Kidney epithelial cell (primary cell): ENCODE measurements at regions not wholly inside any gene's neighbourhood (a gene's known extent, or its start where the extent isn't known, plus 50 kb on each side); places are given as distances from the start of the nearest gene placed in this dataset.

ENCODE experiments used
- DNase-seq: peaks from one replicate; pipeline ENCODE4 v3.0.0-alpha.2; 2010; ENCODE audit warnings: low read depth
- H3K27me3 ChIP-seq: 2 replicates; pipeline ENCODE4 v1.6.0; 2011; ENCODE audit warnings: low read length; ENCODE audit not compliant: control insufficient read depth, insufficient read depth
- H3K36me3 ChIP-seq: 2 replicates; pipeline ENCODE4 v1.5.1; 2011; ENCODE audit warnings: low read length; ENCODE audit not compliant: control insufficient read depth, insufficient read depth
- H3K4me3 ChIP-seq: 2 replicates; pipeline ENCODE4 v1.5.1; 2011; ENCODE audit warnings: low read depth, mild to moderate bottlenecking, control low read depth, low read length
- TF ChIP-seq, protein P1 (sequence below): IDR thresholded peaks from 2 replicates; pipeline ENCODE4 v1.5.1; 2011; ENCODE audit warnings: mild to moderate bottlenecking, moderate library complexity, low read length, control low read depth, inconsistent platforms; ENCODE audit not compliant: insufficient read depth, poor library complexity, severe bottlenecking

DNA sequence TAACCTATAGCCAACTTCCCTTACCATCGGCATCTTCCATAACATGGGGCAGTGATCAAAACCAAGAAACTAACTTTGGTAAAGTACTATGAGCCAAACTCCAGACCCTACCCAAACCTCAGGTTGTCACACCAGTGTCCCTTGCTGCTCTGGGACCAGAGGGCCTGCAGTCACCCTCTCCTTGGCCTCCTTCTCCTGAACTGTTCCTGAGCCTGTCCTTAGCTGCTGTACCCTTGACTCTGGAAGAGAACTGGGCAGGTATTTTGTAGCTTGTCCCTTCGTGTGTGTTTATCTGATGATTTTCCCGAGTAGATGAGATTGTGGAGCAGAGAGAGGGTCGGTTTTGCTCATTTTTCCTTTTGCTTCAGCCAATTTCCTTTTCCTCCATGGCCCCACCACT is 240.4 kb downstream of the SYK start:
- Histone ChIP-seq H3K36me3 (no peaks in the 10 kb centered on the region), H3K4me3 (no peak overlapping the region), H3K27me3 (no peaks in the 10 kb centered on the region)
- TF ChIP-seq, protein P1, sequence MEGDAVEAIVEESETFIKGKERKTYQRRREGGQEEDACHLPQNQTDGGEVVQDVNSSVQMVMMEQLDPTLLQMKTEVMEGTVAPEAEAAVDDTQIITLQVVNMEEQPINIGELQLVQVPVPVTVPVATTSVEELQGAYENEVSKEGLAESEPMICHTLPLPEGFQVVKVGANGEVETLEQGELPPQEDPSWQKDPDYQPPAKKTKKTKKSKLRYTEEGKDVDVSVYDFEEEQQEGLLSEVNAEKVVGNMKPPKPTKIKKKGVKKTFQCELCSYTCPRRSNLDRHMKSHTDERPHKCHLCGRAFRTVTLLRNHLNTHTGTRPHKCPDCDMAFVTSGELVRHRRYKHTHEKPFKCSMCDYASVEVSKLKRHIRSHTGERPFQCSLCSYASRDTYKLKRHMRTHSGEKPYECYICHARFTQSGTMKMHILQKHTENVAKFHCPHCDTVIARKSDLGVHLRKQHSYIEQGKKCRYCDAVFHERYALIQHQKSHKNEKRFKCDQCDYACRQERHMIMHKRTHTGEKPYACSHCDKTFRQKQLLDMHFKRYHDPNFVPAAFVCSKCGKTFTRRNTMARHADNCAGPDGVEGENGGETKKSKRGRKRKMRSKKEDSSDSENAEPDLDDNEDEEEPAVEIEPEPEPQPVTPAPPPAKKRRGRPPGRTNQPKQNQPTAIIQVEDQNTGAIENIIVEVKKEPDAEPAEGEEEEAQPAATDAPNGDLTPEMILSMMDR, result no peak
- DNase-seq, result no peak

DNA sequence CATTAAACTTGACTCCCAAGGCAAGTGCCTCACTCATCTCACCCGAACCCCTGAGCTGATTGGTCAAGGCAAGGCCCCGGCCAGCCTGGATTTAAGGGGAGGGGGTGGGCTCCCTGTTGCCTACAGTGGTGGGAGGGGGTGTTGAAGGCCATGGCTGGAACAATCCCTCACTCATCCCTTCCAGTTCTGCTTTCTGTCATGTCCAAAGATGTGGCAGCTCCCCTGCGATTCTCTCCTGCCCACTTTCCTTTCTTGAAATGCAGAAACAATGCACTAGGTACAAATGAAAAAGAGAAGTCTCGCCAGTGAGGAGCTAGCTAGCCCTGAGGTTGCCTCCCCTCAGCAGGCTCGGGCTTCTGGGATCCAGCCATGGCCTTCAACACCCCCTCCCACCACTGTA is 240.9 kb downstream of the SYK start:
- no peaks in the 10 kb centered on the region for H3K36me3 ChIP-seq
- no peak for DNase-seq
- TF ChIP-seq, protein P1, result no peak
- no peaks in the 10 kb centered on the region for H3K27me3 ChIP-seq
- H3K4me3 ChIP-seq, result no peak overlapping the region

DNA sequence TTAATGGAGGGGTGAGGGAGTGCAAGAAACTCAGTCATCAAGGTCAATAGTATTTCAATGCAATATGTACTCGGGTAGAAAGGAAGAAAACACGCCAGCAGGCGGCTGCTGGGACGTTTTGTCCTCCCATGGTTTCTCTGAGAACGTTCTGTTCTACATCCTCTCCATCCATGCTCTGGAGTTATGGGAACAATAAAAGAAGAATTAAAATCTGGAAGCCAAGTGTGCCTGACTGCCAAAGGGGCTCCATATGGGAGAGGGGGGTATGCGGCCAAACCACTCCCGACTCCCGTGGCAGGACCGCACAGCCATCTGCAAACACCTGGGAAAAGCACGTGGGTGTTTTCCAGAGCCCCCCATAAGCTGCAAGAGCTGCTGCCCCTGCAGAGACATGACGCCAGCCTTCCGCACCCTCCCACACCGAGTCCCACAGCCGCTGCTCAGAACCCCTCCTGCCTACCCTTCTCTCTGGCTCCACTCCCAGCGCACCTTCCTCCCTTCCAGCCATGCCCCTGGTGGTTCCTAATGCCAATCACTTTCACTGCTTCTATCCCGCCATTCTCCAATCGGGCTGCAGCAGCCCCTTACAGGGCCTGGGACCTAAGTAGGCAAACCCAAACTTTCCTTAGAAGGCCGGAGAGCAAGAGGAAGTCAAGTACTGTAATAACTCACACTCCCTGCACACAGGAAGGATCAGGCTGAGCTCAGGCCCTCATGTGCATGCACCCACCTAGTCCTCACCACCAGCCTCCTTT is 241.6 kb downstream of the SYK start:
- no peak overlapping the region for H3K4me3 ChIP-seq
- H3K27me3 ChIP-seq, result no peaks in the 10 kb centered on the region
- no peak for DNase-seq
- no peaks in the 10 kb centered on the region for H3K36me3 ChIP-seq
- TF ChIP-seq, protein P1, result no peak

DNA sequence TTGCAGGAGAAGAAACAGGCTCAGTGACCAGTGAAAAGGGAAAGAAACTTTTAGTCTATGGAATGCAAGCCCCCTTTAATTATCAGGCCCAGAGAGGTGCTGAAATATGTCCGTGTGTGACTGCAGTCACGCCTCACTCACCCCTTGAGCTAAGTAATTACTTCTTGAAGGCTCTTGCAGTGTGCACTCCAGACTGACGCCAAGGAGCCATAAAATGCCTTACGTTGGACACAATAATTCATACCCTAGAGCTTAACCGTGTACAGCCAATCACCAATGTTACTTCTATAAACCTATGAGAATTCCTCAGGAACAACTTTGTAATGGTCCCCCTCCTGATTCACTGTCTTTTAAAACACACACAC is 242.2 kb downstream of the SYK start:
- Histone ChIP-seq H3K27me3 (no peaks in the 10 kb centered on the region), H3K4me3 (no peak overlapping the region), H3K36me3 (no peaks in the 10 kb centered on the region)
- TF ChIP-seq, protein P1, result no peak
- no peak for DNase-seq

DNA sequence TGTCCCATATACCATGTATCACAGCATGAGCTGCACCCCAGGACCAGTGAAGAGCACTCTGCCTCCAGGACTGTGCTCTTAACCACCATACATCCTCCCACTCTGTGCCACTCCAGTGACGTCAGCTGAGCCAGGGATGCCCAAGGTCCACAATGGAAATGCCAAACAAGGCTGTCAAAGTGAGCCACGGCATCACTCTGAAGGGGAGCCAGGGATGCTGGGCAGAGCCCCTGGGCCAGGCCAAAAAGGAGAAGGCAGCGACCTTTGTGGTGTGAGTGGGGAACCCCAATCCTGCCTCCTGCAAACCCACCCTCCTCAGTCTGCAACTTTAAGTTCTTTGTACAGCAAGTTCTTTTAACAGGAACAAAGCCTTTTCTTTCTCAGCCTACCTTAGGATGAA is 242.7 kb downstream of the SYK start:
- TF ChIP-seq, protein P1, result no peak
- Histone ChIP-seq H3K27me3 (no peaks in the 10 kb centered on the region), H3K36me3 (no peaks in the 10 kb centered on the region), H3K4me3 (no peak overlapping the region)
- no peak for DNase-seq

DNA sequence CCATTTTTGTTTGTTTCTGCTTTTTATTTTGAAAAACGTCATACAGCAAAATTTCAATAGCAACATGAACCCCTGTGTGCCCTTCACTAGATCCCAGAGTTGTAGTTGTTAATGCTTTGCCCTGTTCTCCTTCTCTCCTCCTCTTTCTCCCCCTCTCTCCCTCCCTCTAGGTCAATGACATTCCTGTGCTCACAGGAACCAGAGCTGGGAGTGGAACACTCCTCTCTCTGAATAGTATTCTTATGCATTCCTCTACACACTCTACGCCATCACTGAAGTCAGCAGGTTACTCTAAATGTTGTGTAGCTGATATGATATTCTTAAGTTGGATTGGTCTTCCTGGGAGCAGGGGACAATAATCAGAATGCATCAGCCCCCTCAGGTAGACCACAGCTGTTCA is 243.4 kb downstream of the SYK start:
- Histone ChIP-seq H3K4me3 (no peak overlapping the region), H3K36me3 (no peaks in the 10 kb centered on the region), H3K27me3 (no peaks in the 10 kb centered on the region)
- no peak for DNase-seq
- TF ChIP-seq, protein P1, result no peak
